ENCODE measurements at regions not wholly inside any gene's neighbourhood (a gene's known extent, or its start where the extent isn't known, plus 50 kb on each side); places are given as distances from the start of the nearest gene placed in this dataset.

GRCh38 chrX:97842468-97843199, 958.9 kb downstream of the RPA4 start:
- Histone ChIP-seq H3K9me3 (ENCODE audit: low read depth, low read length) (no peaks in the 10 kb centered on the region), H3K4me3 (no peak overlapping the region)
- TF ChIP-seq POLR2AphosphoS5 (IDR thresholded peaks at IDR 0.05; ENCODE audit: borderline replicate concordance, low read depth, low read length) (no peak), EZH2 (IDR thresholded peaks at IDR 0.05) (no peak), FOXP2 (optimal IDR thresholded peaks at IDR 0.05; ENCODE audit: control extremely low read depth, extremely low read length, insufficient read depth) (no peak)

GRCh38 chrX:97843200-97843811, 959.6 kb downstream of the RPA4 start:
- Histone ChIP-seq H3K9me3 (ENCODE audit: low read depth, low read length) (no peaks in the 10 kb centered on the region), H3K27ac (no peak overlapping the region), H3K9ac (ENCODE audit: insufficient read length) (no peak overlapping the region), H3K4me3 (no peak overlapping the region), H3K36me3 (ENCODE audit: insufficient read depth, low read length) (no peaks in the 10 kb centered on the region)
- no peak for DNase-seq (ENCODE audit: low read depth, low spot score)
- no peak for TF ChIP-seq FOXP2 (optimal IDR thresholded peaks at IDR 0.05; ENCODE audit: control extremely low read depth, extremely low read length, insufficient read depth)
- no peak for TF ChIP-seq EZH2 (IDR thresholded peaks at IDR 0.05)
- no peak for TF ChIP-seq POLR2AphosphoS5 (IDR thresholded peaks at IDR 0.05; ENCODE audit: borderline replicate concordance, low read depth, low read length)

More at GRCh38 chrX:97842468-97843199, 958.9 kb downstream of the RPA4 start:
- Histone ChIP-seq H3K9ac (ENCODE audit: insufficient read length) (no peak overlapping the region), H3K27ac (no peak overlapping the region), H3K36me3 (ENCODE audit: insufficient read depth, low read length) (no peaks in the 10 kb centered on the region)
- no peak for DNase-seq (ENCODE audit: low read depth, low spot score)

GRCh38 chrX:97844161-97844560, 960.5 kb downstream of the RPA4 start:
- H3K9me3 ChIP-seq (ENCODE audit: low read depth, low read length): no peaks in the 10 kb centered on the region
- H3K9ac ChIP-seq (ENCODE audit: insufficient read length): no peak overlapping the region
- no peak overlapping the region for H3K4me3 ChIP-seq
- DNase-seq (ENCODE audit: low read depth, low spot score): no peak
- TF ChIP-seq EZH2 (IDR thresholded peaks at IDR 0.05): no peak
- no peak for TF ChIP-seq POLR2AphosphoS5 (IDR thresholded peaks at IDR 0.05; ENCODE audit: borderline replicate concordance, low read depth, low read length)
- no peak for TF ChIP-seq FOXP2 (optimal IDR thresholded peaks at IDR 0.05; ENCODE audit: control extremely low read depth, extremely low read length, insufficient read depth)
- H3K36me3 ChIP-seq (ENCODE audit: insufficient read depth, low read length): no peaks in the 10 kb centered on the region
- H3K27ac ChIP-seq: no peak overlapping the region

GRCh38 chrX:97844943-97845342, 961.2 kb downstream of the RPA4 start:
- Histone ChIP-seq H3K9ac (ENCODE audit: insufficient read length) (no peak overlapping the region), H3K9me3 (ENCODE audit: low read depth, low read length) (no peaks in the 10 kb centered on the region), H3K36me3 (ENCODE audit: insufficient read depth, low read length) (no peaks in the 10 kb centered on the region), H3K27ac (no peak overlapping the region), H3K4me3 (no peak overlapping the region)
- DNase-seq (ENCODE audit: low read depth, low spot score): no peak
- no peak for TF ChIP-seq EZH2 (IDR thresholded peaks at IDR 0.05)
- no peak for TF ChIP-seq FOXP2 (optimal IDR thresholded peaks at IDR 0.05; ENCODE audit: control extremely low read depth, extremely low read length, insufficient read depth)
- no peak for TF ChIP-seq POLR2AphosphoS5 (IDR thresholded peaks at IDR 0.05; ENCODE audit: borderline replicate concordance, low read depth, low read length)

- no peak overlapping the region for H3K4me3 ChIP-seq
- H3K9ac ChIP-seq (ENCODE audit: insufficient read length): no peak overlapping the region
- DNase-seq (ENCODE audit: low read depth, low spot score): no peak
- H3K27ac ChIP-seq: no peak overlapping the region
- no peak for TF ChIP-seq FOXP2 (optimal IDR thresholded peaks at IDR 0.05; ENCODE audit: control extremely low read depth, extremely low read length, insufficient read depth)
- TF ChIP-seq POLR2AphosphoS5 (IDR thresholded peaks at IDR 0.05; ENCODE audit: borderline replicate concordance, low read depth, low read length): no peak
- TF ChIP-seq EZH2 (IDR thresholded peaks at IDR 0.05): no peak
- H3K36me3 ChIP-seq (ENCODE audit: insufficient read depth, low read length): no peaks in the 10 kb centered on the region
- no peaks in the 10 kb centered on the region for H3K9me3 ChIP-seq (ENCODE audit: low read depth, low read length)
Observed at GRCh38 chrX:97845451-97845850, 961.7 kb downstream of the RPA4 start.

GRCh38 chrX:97846228-97846627, 962.5 kb downstream of the RPA4 start:
- Histone ChIP-seq H3K9ac (ENCODE audit: insufficient read length) (no peak overlapping the region), H3K4me3 (no peak overlapping the region), H3K27ac (no peak overlapping the region), H3K9me3 (ENCODE audit: low read depth, low read length) (no peaks in the 10 kb centered on the region), H3K36me3 (ENCODE audit: insufficient read depth, low read length) (no peaks in the 10 kb centered on the region)
- TF ChIP-seq FOXP2 (optimal IDR thresholded peaks at IDR 0.05; ENCODE audit: control extremely low read depth, extremely low read length, insufficient read depth): no peak
- no peak for TF ChIP-seq EZH2 (IDR thresholded peaks at IDR 0.05)
- TF ChIP-seq POLR2AphosphoS5 (IDR thresholded peaks at IDR 0.05; ENCODE audit: borderline replicate concordance, low read depth, low read length): no peak
- no peak for DNase-seq (ENCODE audit: low read depth, low spot score)

GRCh38 chrX:97846718-97847237, 963.1 kb downstream of the RPA4 start:
- Histone ChIP-seq H3K9me3 (ENCODE audit: low read depth, low read length) (no peaks in the 10 kb centered on the region), H3K36me3 (ENCODE audit: insufficient read depth, low read length) (no peaks in the 10 kb centered on the region), H3K9ac (ENCODE audit: insufficient read length) (no peak overlapping the region), H3K27ac (no peak overlapping the region), H3K4me3 (no peak overlapping the region)
- no peak for TF ChIP-seq FOXP2 (optimal IDR thresholded peaks at IDR 0.05; ENCODE audit: control extremely low read depth, extremely low read length, insufficient read depth)
- no peak for TF ChIP-seq POLR2AphosphoS5 (IDR thresholded peaks at IDR 0.05; ENCODE audit: borderline replicate concordance, low read depth, low read length)
- TF ChIP-seq EZH2 (IDR thresholded peaks at IDR 0.05): no peak
- no peak for DNase-seq (ENCODE audit: low read depth, low spot score)

GRCh38 chrX:97847885-97848679, 964.4 kb downstream of the RPA4 start:
- DNase-seq (ENCODE audit: low read depth, low spot score): no peak
- H3K27ac ChIP-seq: no peak overlapping the region
- TF ChIP-seq POLR2AphosphoS5 (IDR thresholded peaks at IDR 0.05; ENCODE audit: borderline replicate concordance, low read depth, low read length): no peak
- TF ChIP-seq EZH2 (IDR thresholded peaks at IDR 0.05): no peak
- no peak for TF ChIP-seq FOXP2 (optimal IDR thresholded peaks at IDR 0.05; ENCODE audit: control extremely low read depth, extremely low read length, insufficient read depth)
- no peaks in the 10 kb centered on the region for H3K9me3 ChIP-seq (ENCODE audit: low read depth, low read length)
- no peak overlapping the region for H3K9ac ChIP-seq (ENCODE audit: insufficient read length)
- no peak overlapping the region for H3K4me3 ChIP-seq
- H3K36me3 ChIP-seq (ENCODE audit: insufficient read depth, low read length): no peaks in the 10 kb centered on the region
